ENCODE measurements at regions not wholly inside any gene's neighbourhood (a gene's known extent, or its start where the extent isn't known, plus 50 kb on each side); places are given as distances from the start of the nearest gene placed in this dataset.

DNA sequence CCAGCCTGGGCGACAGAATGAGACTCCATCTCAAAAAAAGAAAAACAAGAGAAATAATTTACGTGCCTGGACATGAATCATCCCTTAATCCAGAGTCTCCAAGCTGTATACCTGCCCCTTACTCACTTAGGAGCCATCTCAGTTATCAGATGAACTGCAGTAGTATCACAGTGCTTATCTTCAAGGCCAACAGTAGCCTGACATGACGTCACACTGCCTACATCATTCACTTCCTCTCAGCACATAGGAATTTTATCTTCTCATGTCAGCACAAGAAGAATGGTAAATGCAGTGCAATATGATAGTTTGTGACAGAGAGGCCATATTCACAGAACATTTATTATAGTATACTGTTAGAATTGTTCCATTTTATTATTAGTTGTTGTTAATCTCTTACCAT, 216.6 kb downstream of the SS18 start:
- Histone ChIP-seq H3K36me3 (ENCODE audit: control insufficient read depth, insufficient read depth, low read length) (no peaks in the 10 kb centered on the region), H3K27me3 (ENCODE audit: control insufficient read depth, insufficient read depth, low read length) (no peaks in the 10 kb centered on the region), H3K4me3 (ENCODE audit: low read depth, low read length) (no peak overlapping the region)
- FAIRE-seq, result no peak
- TF ChIP-seq, protein P1, sequence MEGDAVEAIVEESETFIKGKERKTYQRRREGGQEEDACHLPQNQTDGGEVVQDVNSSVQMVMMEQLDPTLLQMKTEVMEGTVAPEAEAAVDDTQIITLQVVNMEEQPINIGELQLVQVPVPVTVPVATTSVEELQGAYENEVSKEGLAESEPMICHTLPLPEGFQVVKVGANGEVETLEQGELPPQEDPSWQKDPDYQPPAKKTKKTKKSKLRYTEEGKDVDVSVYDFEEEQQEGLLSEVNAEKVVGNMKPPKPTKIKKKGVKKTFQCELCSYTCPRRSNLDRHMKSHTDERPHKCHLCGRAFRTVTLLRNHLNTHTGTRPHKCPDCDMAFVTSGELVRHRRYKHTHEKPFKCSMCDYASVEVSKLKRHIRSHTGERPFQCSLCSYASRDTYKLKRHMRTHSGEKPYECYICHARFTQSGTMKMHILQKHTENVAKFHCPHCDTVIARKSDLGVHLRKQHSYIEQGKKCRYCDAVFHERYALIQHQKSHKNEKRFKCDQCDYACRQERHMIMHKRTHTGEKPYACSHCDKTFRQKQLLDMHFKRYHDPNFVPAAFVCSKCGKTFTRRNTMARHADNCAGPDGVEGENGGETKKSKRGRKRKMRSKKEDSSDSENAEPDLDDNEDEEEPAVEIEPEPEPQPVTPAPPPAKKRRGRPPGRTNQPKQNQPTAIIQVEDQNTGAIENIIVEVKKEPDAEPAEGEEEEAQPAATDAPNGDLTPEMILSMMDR (IDR thresholded peaks at IDR 0.05; ENCODE audit: insufficient read depth, low read length, severe bottlenecking), result no peak
- DNase-seq (ENCODE audit: low read depth), result peak; percentile 18

DNA sequence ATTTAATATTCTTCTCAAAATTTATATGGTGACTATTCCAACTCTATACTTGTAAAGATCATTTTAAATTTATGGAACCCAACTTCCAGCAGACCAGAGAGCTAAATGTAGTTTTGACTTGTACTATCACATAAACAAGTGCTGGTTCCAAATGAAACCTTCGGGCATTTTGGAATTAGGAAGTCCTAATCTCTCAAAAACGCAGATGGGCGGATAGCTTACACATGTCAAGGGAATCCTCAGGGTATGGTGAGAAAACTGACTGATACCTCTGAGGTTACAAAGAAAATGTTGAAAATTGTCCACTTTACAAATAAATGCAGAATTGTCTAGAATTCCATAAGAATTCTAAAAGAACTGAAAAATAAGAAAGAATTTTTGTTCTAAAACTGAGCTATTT, 224.1 kb downstream of the SS18 start:
- no peak overlapping the region for H3K4me3 ChIP-seq (ENCODE audit: low read depth, low read length)
- FAIRE-seq, result no peak
- no peaks in the 10 kb centered on the region for H3K27me3 ChIP-seq (ENCODE audit: control insufficient read depth, insufficient read depth, low read length)
- no peak for DNase-seq (ENCODE audit: low read depth)
- TF ChIP-seq, protein P1 (IDR thresholded peaks at IDR 0.05; ENCODE audit: insufficient read depth, low read length, severe bottlenecking), result no peak
- no peaks in the 10 kb centered on the region for H3K36me3 ChIP-seq (ENCODE audit: control insufficient read depth, insufficient read depth, low read length)

DNA sequence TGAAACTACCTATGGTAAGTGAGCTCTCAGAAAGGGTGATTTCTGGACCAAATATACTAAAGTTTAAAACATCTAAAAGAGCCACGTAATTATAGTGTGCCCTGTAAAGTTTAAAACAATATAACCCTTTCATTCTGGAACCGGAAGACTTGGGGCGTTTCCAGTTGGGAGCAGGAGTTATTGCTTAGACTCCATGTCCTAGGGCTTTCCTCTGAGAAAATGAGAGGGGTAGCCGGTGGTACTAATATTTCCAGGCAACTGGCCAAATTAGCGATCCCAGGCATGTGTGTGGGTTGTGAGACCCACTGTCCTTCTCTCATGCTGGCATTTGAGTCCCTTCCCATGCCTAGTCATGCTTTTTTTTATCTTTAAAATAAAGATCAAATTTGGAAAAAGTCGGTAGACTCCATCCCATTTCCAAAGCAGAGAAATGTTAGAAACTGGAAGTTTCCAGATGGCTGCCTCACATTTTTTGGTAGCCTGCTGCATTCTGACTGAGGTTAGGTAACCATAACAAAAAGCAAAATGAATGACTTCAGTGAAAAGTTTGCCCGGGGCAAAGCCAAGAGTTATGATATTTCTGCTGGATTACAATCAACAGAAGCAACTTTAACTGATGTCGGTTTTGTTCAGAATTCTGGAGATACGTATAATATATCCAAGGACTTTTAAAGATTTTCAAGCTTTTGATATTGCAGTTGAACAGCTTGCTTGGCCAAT, 227.4 kb downstream of the SS18 start:
- H3K27me3 ChIP-seq (ENCODE audit: control insufficient read depth, insufficient read depth, low read length), result no peaks in the 10 kb centered on the region
- TF ChIP-seq, protein P1 (IDR thresholded peaks at IDR 0.05; ENCODE audit: insufficient read depth, low read length, severe bottlenecking), result no peak
- DNase-seq (ENCODE audit: low read depth) (no peak), FAIRE-seq (no peak)
- H3K36me3 ChIP-seq (ENCODE audit: control insufficient read depth, insufficient read depth, low read length), result no peaks in the 10 kb centered on the region
- no peak overlapping the region for H3K4me3 ChIP-seq (ENCODE audit: low read depth, low read length)

DNA sequence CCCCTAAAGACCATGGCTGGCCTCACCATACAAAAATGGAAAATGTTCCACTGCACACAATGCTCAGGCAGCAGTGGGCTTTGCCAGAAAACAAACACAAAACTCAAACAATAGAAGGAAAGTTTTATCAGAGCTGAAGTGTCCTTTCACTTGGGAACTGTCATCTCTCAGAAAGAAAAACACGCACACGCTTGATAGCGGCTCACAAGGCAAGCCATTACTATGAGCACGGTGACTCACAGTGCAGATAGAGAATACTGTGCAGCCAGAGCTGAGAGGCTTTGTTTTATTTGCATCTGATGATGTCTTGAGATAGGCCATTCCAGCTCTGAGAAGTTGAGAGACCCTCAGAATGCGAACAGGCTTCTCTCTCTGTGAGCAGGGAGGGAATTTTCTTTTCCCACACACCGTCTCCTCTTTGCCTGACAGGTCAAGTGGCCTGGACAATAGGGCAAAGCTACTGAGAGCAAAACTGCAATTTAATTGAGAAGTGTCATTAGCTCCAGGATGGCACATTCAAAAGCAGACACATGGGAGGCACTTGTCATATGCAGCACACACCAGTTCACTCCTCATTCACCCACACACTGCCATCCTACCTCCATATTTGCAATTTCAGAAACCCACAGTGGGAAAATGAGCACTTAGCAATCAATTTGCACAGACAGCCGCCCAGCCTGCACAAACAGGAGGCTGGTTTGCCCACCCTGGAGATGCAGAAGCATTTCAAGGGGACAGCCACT, 236.6 kb downstream of the SS18 start:
- no peaks in the 10 kb centered on the region for H3K36me3 ChIP-seq (ENCODE audit: control insufficient read depth, insufficient read depth, low read length)
- DNase-seq (ENCODE audit: low read depth) (peak; percentile 2), FAIRE-seq (no peak)
- TF ChIP-seq, protein P1 (IDR thresholded peaks at IDR 0.05; ENCODE audit: insufficient read depth, low read length, severe bottlenecking), result no peak
- H3K27me3 ChIP-seq (ENCODE audit: control insufficient read depth, insufficient read depth, low read length), result no peaks in the 10 kb centered on the region
- no peak overlapping the region for H3K4me3 ChIP-seq (ENCODE audit: low read depth, low read length)

DNA sequence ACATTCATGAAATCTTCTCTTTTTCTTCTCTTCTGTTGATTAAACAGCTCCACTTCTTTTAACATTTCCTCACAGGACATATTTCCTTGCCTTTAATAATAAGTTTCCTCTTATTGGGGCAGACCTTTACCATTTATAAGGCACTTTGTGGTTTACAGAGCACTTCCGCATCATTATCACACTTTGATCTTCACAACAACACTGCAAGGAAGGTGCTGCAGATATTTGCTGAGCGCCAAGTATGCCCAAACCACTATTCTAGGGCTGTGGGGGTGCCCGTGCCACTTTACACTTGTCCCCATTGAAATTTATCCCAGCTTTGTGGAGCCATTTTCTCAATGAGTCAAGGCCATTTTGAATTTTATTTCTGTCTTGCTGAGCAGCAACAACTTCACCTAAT, 246.6 kb downstream of the SS18 start:
- no peak for FAIRE-seq
- no peak overlapping the region for H3K4me3 ChIP-seq (ENCODE audit: low read depth, low read length)
- no peaks in the 10 kb centered on the region for H3K27me3 ChIP-seq (ENCODE audit: control insufficient read depth, insufficient read depth, low read length)
- TF ChIP-seq, protein P1 (IDR thresholded peaks at IDR 0.05; ENCODE audit: insufficient read depth, low read length, severe bottlenecking), result no peak
- DNase-seq (ENCODE audit: low read depth), result no peak
- H3K36me3 ChIP-seq (ENCODE audit: control insufficient read depth, insufficient read depth, low read length), result no peaks in the 10 kb centered on the region

Measured in bronchial epithelial cell (primary cell).